ENCODE measurements at regions not wholly inside any gene's neighbourhood (a gene's known extent, or its start where the extent isn't known, plus 50 kb on each side); places are given as distances from the start of the nearest gene placed in this dataset.
"Not testable (repeated sequence)": the region's sequence is repeated elsewhere in the genome, so short reads cannot be mapped to it uniquely, and the experiment has no call there.

DNA sequence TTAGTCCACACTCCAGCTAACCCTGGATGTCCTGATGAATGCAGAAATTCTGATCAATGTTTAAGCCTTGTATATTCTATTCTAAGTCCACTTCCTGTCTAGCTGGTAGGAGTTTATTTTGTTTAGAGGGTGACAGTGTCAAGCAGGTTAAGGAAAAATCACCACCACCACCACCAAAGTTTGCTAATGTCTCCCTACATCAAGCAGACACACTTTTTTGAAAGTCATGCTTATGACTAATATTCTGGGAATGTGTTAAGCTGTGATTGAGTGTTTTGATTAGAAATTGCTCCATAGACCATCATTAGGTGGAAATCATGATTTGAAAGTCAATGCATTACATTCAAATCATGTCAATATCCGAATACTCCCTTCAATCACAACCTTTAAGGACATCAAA lies 1530.1 kb downstream of the MAT2B start:
- no peak for DNase-seq

DNA sequence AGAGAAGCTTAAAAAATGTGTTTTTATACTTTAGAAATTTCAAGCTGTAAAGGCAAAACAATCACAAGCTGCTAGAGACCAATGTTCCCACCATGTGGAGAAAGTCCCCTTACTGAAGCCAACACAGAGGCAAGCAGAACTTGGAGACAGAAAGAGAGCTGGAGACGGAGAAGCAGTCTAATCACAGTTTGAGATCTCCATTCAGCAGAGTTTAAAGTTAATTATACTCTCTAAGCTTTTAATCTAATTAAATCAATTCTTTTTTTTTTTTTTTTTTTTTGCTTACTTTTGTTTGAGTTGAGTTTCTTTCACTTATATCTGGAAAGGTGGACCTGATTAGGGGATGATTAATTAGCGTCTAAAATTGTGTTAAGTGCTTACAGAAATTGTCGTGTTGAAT lies 1534.3 kb downstream of the MAT2B start:
- no peak for DNase-seq

- not testable (repeated sequence) for DNase-seq
Observed at GRCh38 chr5:165045941-165046340, 1540.5 kb downstream of the MAT2B start.

GRCh38 chr5:165055476-165055875 lies 1550.1 kb downstream of the MAT2B start:
- no peak for DNase-seq

- no peak for DNase-seq
Observed at GRCh38 chr5:165057145-165057544, 1551.7 kb downstream of the MAT2B start.

DNA sequence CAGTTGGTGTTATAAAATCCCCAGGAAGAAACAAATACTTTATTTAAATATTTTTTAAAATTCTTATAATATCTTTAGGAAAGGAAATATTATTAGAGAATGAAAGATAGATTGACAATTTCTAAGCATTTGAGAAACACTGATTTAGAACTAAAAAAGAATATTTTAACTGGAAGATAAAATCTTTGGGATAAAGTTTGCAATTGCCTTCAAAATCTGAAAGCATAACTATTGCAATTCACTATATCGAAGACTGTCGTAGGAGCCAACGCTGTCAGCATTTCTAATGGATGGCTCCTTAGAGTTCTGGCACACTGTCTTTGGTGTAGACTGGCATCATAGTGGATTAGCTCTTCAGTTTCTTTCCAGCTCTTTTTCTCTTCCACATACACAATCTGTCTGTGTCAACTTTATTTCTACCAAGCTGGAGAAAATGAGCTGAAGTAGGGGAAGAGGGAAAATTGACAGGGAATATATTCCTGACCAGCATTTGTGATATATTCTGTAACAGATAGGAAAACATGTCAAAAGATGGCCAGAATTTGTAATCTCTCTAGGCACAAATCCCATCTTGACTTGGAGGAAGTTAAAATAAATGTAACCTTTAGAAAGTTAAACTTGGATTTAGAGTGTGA lies 1561.4 kb downstream of the MAT2B start:
- DNase-seq: no peak

DNA sequence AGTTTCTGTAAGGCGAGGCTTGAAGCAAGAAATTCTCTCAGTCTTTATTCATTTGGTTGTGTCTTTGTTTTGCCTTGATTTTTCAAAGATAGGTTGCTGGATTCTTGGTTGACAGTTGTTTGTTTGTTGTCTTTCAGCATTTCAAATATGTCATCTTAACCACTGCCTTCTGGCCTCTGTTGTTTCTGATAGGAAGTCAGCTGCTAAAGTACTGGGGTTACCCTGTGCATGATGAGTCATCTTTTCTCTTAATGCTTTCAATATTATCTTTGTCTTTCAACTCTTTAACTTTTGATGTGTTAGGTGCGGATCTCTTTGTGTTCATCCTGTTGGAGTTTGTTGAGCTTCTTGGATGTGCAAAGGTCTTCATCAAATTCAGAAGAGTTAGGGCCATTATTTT lies 1571.3 kb downstream of the MAT2B start:
- no peak for DNase-seq

- DNase-seq: no peak
Observed at GRCh38 chr5:165079389-165079788, 1574.0 kb downstream of the MAT2B start.

GRCh38 chr5:165083394-165083793 lies 1578.0 kb downstream of the MAT2B start:
- no peak for DNase-seq

DNA sequence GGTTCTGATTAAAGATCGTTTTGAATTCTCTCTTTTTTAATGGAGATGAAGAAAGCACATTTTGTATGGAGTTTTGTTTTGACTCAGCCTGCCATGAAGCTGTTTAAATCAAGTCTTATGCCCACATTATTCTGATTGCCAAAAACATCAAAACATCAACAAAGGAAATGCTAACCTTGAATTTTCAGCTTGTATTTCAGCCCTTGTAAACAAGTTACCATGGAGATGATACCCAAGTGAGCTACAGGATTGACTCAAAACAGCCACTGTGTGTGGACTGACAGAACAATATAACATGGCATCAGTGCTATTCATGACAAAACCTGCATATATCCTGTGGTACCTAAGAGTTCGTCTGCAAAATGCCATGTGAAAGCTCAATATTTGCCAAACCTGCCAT lies 1581.0 kb downstream of the MAT2B start:
- DNase-seq: no peak

DNA sequence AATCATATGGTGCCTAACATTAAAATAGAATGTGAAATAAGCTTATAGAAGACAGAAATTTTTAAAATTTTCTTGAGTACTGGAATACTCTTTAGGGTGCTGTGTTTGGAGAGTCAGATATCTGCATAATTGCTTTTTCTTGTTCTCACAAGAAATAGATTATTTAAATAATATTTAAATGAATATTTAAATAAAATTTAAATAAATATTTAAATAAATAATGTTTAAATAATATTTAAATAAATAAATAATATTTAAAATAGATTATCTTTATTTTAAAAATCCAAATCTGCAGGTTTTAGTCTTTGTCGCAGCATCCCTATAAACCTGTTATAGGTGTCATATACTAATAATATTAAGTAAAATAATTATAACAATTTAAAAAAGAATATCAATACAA lies 1589.4 kb downstream of the MAT2B start:
- DNase-seq: no peak

GRCh38 chr5:165101709-165102108 lies 1596.3 kb downstream of the MAT2B start:
- no peak for DNase-seq

GRCh38 chr5:165104611-165105010 lies 1599.2 kb downstream of the MAT2B start:
- no peak for DNase-seq

DNA sequence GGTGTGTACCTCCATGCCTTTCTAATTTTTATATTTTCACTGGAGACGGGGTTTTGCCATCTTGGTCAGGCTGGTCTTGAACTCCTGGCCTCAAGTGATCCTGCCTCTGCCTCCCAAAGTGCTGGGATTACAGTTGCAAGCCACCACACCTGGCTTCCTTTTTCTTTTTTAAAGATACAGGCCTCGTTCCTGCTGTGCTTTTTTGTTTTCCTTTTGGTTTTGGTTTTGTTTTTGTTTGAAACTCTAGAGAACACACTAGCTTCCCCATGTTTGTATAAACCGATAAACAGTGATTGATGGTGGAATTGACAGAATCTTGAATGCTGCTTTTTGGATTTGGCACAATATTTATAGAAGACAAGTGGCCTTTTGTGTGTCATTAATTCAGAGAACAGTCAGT lies 1603.4 kb downstream of the MAT2B start:
- DNase-seq: no peak

GRCh38 chr5:165119175-165119574 lies 1613.8 kb downstream of the MAT2B start:
- DNase-seq: no peak

DNA sequence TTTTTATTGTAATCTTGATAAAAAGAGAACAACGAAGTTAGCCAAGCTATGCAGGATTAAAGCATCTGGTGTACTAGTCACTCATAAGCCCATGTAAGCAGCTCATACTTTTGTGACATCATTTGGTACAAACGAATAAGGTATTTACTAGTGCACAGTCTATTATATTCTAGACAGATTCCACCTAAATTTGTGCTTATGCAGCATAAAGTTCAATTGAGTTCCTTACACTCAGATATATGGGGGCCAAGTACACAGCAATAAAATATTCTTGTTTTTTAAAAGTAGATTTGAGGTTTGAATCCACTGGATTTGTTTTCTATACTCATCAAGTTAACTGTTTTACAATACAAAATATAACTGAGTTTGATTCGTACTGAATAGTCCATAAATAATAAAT lies 1621.2 kb downstream of the MAT2B start:
- no peak for DNase-seq

GRCh38 chr5:165127941-165128340 lies 1622.5 kb downstream of the MAT2B start:
- no peak for DNase-seq

DNA sequence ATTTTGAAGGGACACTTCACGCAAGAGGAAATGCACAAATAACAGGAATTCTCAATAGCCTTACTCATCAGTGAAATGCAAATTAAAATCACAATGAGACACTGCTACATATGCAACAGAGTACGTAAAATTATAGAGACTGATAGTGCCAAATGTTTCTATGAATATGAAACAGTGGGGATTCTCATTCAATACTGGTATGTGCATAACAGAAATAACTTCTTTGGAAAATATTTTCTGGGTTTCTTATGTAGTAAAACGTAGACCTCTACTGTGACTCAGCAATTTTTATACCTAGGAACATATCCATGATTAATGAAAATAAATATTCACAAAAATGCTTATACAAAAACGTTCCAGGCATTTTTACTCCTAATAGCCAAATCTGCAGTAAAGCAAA lies 1625.2 kb downstream of the MAT2B start:
- no peak for DNase-seq

DNA sequence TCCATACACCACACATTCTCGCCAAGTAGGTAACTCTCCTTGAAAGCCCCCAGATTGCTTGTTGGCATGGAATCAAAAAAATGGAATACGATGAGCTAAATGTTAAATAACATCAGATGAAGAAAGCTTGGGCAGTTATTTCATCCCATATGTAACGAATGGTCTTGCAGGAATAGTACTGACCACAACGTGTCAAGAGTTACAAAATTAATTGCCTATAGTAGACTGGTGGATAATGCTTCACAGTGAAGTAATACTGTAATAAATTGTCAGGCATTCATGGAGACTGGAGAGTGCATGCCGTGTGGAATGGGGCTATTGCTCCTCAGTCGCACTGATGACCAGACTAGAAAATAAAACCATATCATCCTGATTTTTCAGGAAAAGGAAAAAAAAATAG lies 1628.7 kb downstream of the MAT2B start:
- DNase-seq: no peak

DNA sequence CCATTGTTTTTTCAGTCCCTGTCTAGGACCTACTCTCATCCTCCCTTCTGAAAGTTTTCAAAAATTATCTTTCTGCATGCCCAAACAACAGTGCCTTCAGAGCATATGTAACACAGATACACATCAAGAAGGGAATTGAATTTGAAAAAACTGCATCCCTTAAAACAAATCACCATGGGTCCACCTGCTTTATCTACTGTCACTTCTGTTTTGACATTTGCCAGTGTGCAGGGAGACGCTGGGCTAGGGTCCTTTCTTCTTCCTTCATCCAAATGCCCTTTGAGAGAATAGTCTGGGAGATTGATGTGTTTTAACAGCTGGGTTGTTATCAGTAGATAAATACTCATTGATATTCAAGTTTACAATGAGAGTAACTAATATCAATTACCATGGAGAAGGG lies 1630.1 kb downstream of the MAT2B start:
- no peak for DNase-seq

DNA sequence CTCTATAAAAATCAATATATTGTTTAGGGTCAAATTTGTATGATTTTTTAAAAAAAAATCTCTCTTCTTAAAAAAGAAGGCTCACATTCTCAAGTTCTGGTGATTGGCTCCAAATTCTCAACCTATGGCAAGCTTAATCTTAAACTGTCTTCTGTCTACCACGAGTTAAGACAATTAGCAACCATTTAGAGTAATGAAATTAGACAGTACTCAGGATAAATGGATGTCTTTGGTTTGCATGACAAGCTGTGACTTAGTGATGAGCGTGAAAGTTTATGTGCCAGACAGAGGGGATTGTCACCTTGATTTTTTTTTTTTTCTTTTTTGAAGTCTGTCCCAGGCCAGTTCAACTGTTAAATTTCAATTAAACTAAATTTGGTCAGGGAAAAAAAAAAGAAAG lies 1632.3 kb downstream of the MAT2B start:
- no peak for DNase-seq

- no peak for DNase-seq
Observed at GRCh38 chr5:165138236-165138635, 1632.8 kb downstream of the MAT2B start.

DNA sequence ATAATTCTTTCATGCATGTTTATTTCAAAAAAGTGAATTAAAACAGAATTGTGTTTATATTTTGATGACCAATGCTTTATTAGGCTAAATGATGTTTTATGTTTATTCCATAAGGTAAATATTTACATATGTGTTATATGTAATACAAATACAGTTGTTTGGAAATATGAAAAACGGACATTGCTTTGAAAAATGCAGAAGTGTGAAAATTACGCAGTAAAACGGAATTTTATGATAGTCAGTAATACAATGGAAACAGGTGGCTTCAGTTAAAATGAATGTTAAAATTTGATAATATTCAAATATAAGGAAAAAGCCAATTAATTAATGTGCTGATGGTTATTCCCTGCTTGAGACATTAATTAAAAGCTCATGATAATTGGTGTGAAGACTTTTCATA lies 1633.8 kb downstream of the MAT2B start:
- DNase-seq: no peak

GRCh38 chr5:165139721-165140120 lies 1634.3 kb downstream of the MAT2B start:
- DNase-seq: no peak

DNA sequence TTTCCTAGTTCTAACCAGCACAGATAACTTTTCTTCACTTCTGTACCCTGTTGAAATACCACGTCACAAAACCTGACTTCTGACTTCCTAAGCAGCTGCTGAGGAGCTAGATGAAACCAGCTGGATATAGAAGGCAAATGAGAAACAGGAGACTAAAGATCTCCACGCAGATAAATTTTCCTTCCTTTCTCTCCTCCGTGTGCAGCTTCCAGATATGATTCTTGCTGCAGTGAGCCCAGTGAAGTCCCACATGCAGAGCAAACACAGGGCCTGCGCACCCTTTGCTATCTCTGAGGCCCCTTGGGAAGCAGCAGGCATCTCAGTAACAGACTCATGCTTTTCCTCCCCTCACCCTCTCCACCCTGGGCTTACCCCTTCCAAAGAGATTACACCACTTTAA lies 1638.3 kb downstream of the MAT2B start:
- DNase-seq: no peak

- DNase-seq: no peak
Observed at GRCh38 chr5:165149431-165149830, 1644.0 kb downstream of the MAT2B start.

Data from NCI-H2029 treated with DMSO at 0.1 percent for 48 hours (cell line).